B cell (primary cell): ENCODE measurements at regions not wholly inside any gene's neighbourhood (a gene's known extent, or its start where the extent isn't known, plus 50 kb on each side); places are given as distances from the start of the nearest gene placed in this dataset.

Experiments used
- ATAC-seq: fragments of 200-7000 bp; cut with Tn5 transposase; one replicate; pipeline ENCODE4 v1.10.0; 2021; ENCODE audit warnings: low read depth, mild to moderate bottlenecking, moderate number of reproducible peaks, moderate library complexity
- CTCF ChIA-PET: fragments of 350-600 bp; sonication (Branson Sonifier 250); formaldehyde crosslinking; loops from one replicate; lab custom pipeline; 2021; ENCODE audit warnings: antibody characterized with exemption, inconsistent platforms; lab: Charles Lee
- POLR2A ChIA-PET: fragments of 350-600 bp; sonication (Branson Sonifier 250); formaldehyde crosslinking; loops from one replicate; lab custom pipeline; 2021; ENCODE audit warnings: antibody characterized with exemption; lab: Charles Lee
- DNase-seq: peaks from one replicate; pipeline ENCODE4 v3.0.0; 2013
- H2AFZ ChIP-seq: 2 replicates; pipeline ENCODE4 v1.6.1; 2012; ENCODE audit warnings: mild to moderate bottlenecking, low read depth, low read length; ENCODE audit not compliant: insufficient read depth, poor library complexity, severe bottlenecking
- H3K27ac ChIP-seq, 2 donors: 1 replicate in 1 of 2; 2 replicates in 1 of 2; pipeline ENCODE4 v1.5.1; 2012 to 2013; ENCODE audit warnings: low read length in 2 of 2, mild to moderate bottlenecking in 2 of 2, moderate library complexity in 1 of 2
- H3K27me3 ChIP-seq, 4 experiments: fragments of 200-600 bp in 1 of 4; sonication (generic) in 1 of 4; replicated peaks in 1 of 4; 1 replicate in 2 of 4; 2 replicates in 2 of 4; pipeline versions ENCODE4 v1.6.1 to v1.7.0; 2013 to 2016; ENCODE audit warnings: low read length in 3 of 4, mild to moderate bottlenecking in 2 of 4, mixed read lengths in 1 of 4, moderate library complexity in 1 of 4; ENCODE audit not compliant: insufficient read depth in 4 of 4, control insufficient read depth in 3 of 4; ENCODE audit errors: control extremely low read depth in 1 of 4
- H3K36me3 ChIP-seq, 2 experiments: replicated peaks in 1 of 2; 1 replicate in 1 of 2; 2 replicates in 1 of 2; pipeline versions ENCODE4 v1.6.1 to v1.7.1; 2013; ENCODE audit warnings: low read length in 1 of 2; ENCODE audit not compliant: insufficient read depth in 2 of 2, control insufficient read depth in 1 of 2; ENCODE audit errors: control extremely low read depth in 1 of 2, extremely low read depth in 1 of 2
- H3K4me1 ChIP-seq, 2 donors: fragments of 200-600 bp in 1 of 2; sonication (generic) in 1 of 2; 1 replicate in 1 of 2; 2 replicates in 1 of 2; pipeline versions ENCODE4 v1.5.1 to v1.6.1; 2013 to 2017; ENCODE audit warnings: low read length in 2 of 2; ENCODE audit not compliant: control insufficient read depth in 2 of 2, insufficient read depth in 2 of 2
- H3K4me2 ChIP-seq: replicated peaks from 2 replicates; pipeline ENCODE3; 2012; ENCODE audit warnings: mild to moderate bottlenecking, low read depth, low read length; ENCODE audit not compliant: poor library complexity, severe bottlenecking
- H3K4me3 ChIP-seq, 5 experiments: fragments of 200-600 bp in 1 of 5; sonication (generic) in 1 of 5; 1 replicate in 3 of 5; 2 replicates in 2 of 5; pipeline versions ENCODE4 v1.5.1 to v1.7.0; 2011 to 2016; ENCODE audit warnings: low read length in 4 of 5, mild to moderate bottlenecking in 4 of 5, low read depth in 2 of 5, control low read depth in 1 of 5, moderate library complexity in 1 of 5; ENCODE audit not compliant: insufficient read depth in 1 of 5; ENCODE audit errors: control extremely low read depth in 1 of 5, extremely low read depth in 1 of 5
- H3K79me2 ChIP-seq: fragments of 200-600 bp; sonication (generic); one replicate; pipeline ENCODE4 v1.6.0; 2016; ENCODE audit warnings: low read length; ENCODE audit not compliant: control insufficient read depth, insufficient read depth
- H3K9ac ChIP-seq: fragments of 200-600 bp; sonication (generic); 2 replicates; pipeline ENCODE4 v1.6.1; 2017; ENCODE audit warnings: mild to moderate bottlenecking, low read length, moderate library complexity
- H3K9me3 ChIP-seq, 3 donors: one replicate each; pipeline versions ENCODE4 v1.6.1 to v1.7.1; 2013; ENCODE audit warnings: low read length in 2 of 3; ENCODE audit not compliant: control insufficient read depth in 2 of 3, insufficient read depth in 1 of 3; ENCODE audit errors: control extremely low read depth in 1 of 3
- H4K20me1 ChIP-seq: 2 replicates; pipeline ENCODE4 v1.6.0; 2012; ENCODE audit warnings: mild to moderate bottlenecking, low read length; ENCODE audit not compliant: insufficient read depth, control insufficient read depth, poor library complexity, severe bottlenecking
- H3K27ac Mint-ChIP-seq: one replicate; pipeline ENCODE4 v1.8.0; 2021; ENCODE audit warnings: mixed read lengths
- H3K27me3 Mint-ChIP-seq: one replicate; pipeline ENCODE4 v1.8.0; 2021; ENCODE audit warnings: mixed read lengths
- H3K4me1 Mint-ChIP-seq: one replicate; pipeline ENCODE4 v1.8.0; 2021; ENCODE audit warnings: mixed read lengths
- H3K4me3 Mint-ChIP-seq: one replicate; pipeline ENCODE4 v1.8.0; 2021; ENCODE audit warnings: mixed read lengths
- H3K9me3 Mint-ChIP-seq: one replicate; pipeline ENCODE4 v1.8.0; 2022; ENCODE audit warnings: mixed read lengths; ENCODE audit not compliant: insufficient read depth
- CTCF ChIP-seq: fragments of 200-600 bp; IDR thresholded peaks from one replicate; pipeline ENCODE4 v1.8.0; 2022; ENCODE audit warnings: antibody characterized with exemption, mild to moderate bottlenecking
- EZH2 ChIP-seq: IDR thresholded peaks from 2 replicates; pipeline ENCODE4 v1.6.1; 2012; ENCODE audit warnings: borderline replicate concordance, low read depth, mild to moderate bottlenecking, moderate library complexity, low read length; ENCODE audit not compliant: insufficient read depth, poor library complexity, severe bottlenecking
- WGBS: methylation state at CpG from one replicate; pipeline ENCODE4 v1.1.5; 2013; ENCODE audit warnings: missing lambda C conversion rate; ENCODE audit not compliant: insufficient coverage; 5-methylcytosine and 5-hydroxymethylcytosine counted together
- intact Hi-C: fragments of 100-400 bp; cut with micrococcal nuclease; formaldehyde crosslinking; loops from one replicate; pipeline ENCODE4 v1.10.0; 2022

DNA sequence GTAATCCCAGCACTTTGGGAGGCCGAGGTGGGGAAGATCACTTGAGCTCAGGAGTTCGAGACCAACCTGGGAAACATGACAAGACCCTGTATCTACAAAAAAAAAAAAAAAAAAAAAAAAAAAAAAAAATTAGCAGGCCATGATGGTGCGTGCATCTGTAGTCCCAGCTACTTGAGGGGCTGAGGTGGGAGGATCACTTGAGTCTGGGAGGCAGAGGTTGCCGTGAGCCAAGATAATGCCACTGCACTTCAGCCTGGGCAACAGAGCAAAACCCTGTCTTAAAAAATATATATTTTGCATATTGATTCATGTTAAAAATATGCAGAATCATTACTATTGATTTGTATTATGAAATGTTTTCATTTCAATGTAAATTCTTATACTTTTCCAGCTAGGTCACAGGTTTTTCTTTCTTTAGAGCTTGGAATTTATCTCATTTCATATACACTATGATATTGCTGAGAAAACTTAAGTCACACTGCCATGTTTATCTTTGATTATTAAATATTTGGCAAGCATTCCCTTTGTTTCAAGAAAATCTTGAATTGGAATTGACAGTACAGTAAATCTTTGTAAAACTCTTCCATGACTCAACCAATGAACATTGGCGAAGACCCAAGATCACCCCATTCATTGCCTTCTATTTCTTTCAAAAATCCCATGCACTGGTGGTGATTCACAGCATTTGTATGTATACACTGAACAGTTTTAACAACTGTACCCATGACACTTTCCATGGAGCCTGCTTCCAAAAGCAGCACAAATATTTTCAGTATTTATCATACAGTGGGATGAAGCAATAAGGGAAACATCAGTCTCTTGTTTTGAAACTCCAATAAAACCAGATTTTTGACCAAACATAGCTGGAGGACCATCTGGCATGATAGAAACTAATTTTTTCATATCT, 83.5 kb upstream of the TNRC6A start:
- H3K4me3 ChIP-seq, result no peak overlapping the region
- 100% methylated on average over 1 of the region's 5 CpGs for WGBS
- POLR2A ChIA-PET, result no interaction called here
- H3K27ac Mint-ChIP-seq, result no peak overlapping the region
- no peaks in the 10 kb centered on the region for H3K4me1 ChIP-seq
- CTCF ChIA-PET, result no interaction called here
- peaks cover 0 to 3% (median 0%) of the 10 kb centered on the region in 4 experiments for H3K27me3 ChIP-seq
- H3K36me3 ChIP-seq, result no peaks in the 10 kb centered on the region
- no peak overlapping the region for H3K9ac ChIP-seq
- DNase-seq, result no peak
- no peak overlapping the region for H3K27ac ChIP-seq
- H3K4me3 Mint-ChIP-seq, result no peak overlapping the region
- intact Hi-C loops, result no loop called here
- peaks cover 7% of the 10 kb centered on the region for H3K27me3 Mint-ChIP-seq
- no peak overlapping the region for H2AFZ ChIP-seq
- no peak for ATAC-seq
- H3K4me1 Mint-ChIP-seq, result no peaks in the 10 kb centered on the region
- TF ChIP-seq CTCF (no peak), EZH2 (no peak)
- H4K20me1 ChIP-seq, result no peaks in the 10 kb centered on the region
- H3K9me3 ChIP-seq, result no peaks in the 10 kb centered on the region
- no peak overlapping the region for H3K4me2 ChIP-seq
- no peaks in the 10 kb centered on the region for H3K9me3 Mint-ChIP-seq
- H3K79me2 ChIP-seq, result no peaks in the 10 kb centered on the region

DNA sequence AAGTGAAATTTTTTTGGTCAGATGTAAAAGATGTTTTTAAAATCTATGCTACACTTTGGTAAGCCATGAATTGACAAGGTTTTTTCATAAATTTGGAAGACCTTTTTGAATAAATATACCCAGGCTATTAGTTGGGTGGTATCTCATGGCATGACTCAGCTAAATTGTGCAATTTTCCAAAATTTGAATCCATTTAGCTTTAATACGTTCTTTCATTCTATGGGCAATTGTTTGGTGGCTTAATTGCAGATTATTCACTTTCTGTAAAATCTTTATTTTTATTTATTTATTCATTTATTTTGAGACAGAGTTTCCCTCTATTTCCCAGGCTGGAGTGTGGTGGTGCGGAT, 82.8 kb upstream of the TNRC6A start:
- POLR2A ChIA-PET, result no interaction called here
- no peaks in the 10 kb centered on the region for H3K36me3 ChIP-seq
- no peaks in the 10 kb centered on the region for H4K20me1 ChIP-seq
- no peak overlapping the region for H3K4me3 ChIP-seq
- Mint-ChIP-seq H3K27me3 (peaks cover 4% of the 10 kb centered on the region), H3K4me1 (no peaks in the 10 kb centered on the region), H3K9me3 (no peaks in the 10 kb centered on the region), H3K27ac (no peak overlapping the region), H3K4me3 (no peak overlapping the region)
- H2AFZ ChIP-seq, result no peak overlapping the region
- H3K4me1 ChIP-seq, result no peaks in the 10 kb centered on the region
- no peaks in the 10 kb centered on the region for H3K9me3 ChIP-seq
- no peak overlapping the region for H3K4me2 ChIP-seq
- no peaks in the 10 kb centered on the region for H3K27me3 ChIP-seq
- no peak for DNase-seq
- no peaks in the 10 kb centered on the region for H3K79me2 ChIP-seq
- CTCF ChIA-PET, result interaction anchor here (0.6 kb wide), 1 partner anchor 8 kb away, joined by 3 read pairs; no protein-coding TSS in a partner anchor
- H3K27ac ChIP-seq, result no peak overlapping the region
- H3K9ac ChIP-seq, result no peak overlapping the region
- intact Hi-C loops, result no loop called here
- TF ChIP-seq EZH2 (no peak), CTCF (no peak)
- WGBS, result no CpG with 5 or more reads among the region's 2 CpGs
- no peak for ATAC-seq
